A549 (cell line): ENCODE measurements at regions not wholly inside any gene's neighbourhood (a gene's known extent, or its start where the extent isn't known, plus 50 kb on each side); places are given as distances from the start of the nearest gene placed in this dataset.

Experiments
- SREBF2 ChIP-seq: fragments of 450-650 bp; IDR thresholded peaks from 2 replicates; pipeline ENCODE4 v1.6.1; 2014; ENCODE audit warnings: mild to moderate bottlenecking, moderate library complexity
- TF ChIP-seq, protein P1 (sequence below): fragments of >200 bp; sonication (Bioruptor Twin); formaldehyde crosslinking; IDR thresholded peaks from 3 replicates; pipeline ENCODE4 v1.5.1; 2016

DNA sequence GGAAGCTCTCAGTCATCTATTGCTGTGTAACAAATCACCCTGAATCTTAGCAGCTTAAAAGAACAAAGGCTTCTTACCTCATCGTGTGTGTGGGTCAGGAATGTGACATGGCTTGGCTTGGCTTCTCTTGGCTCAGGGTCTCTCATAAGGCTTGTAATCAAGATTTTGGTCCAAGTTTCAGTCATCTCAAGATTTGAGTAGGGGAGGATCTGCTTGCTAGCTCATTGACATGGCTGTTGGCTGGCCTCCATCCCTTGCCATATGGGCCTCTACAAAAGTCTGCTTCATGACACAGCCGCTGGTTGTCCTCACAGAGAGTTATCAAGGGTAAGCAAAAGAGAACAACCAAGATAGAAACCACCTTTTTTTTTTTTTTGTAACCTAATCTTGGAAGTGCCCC lies 207.7 kb downstream of the PTPRC start:
- TF ChIP-seq, protein P1, sequence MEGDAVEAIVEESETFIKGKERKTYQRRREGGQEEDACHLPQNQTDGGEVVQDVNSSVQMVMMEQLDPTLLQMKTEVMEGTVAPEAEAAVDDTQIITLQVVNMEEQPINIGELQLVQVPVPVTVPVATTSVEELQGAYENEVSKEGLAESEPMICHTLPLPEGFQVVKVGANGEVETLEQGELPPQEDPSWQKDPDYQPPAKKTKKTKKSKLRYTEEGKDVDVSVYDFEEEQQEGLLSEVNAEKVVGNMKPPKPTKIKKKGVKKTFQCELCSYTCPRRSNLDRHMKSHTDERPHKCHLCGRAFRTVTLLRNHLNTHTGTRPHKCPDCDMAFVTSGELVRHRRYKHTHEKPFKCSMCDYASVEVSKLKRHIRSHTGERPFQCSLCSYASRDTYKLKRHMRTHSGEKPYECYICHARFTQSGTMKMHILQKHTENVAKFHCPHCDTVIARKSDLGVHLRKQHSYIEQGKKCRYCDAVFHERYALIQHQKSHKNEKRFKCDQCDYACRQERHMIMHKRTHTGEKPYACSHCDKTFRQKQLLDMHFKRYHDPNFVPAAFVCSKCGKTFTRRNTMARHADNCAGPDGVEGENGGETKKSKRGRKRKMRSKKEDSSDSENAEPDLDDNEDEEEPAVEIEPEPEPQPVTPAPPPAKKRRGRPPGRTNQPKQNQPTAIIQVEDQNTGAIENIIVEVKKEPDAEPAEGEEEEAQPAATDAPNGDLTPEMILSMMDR: no peak
- TF ChIP-seq SREBF2: no peak
